DOHH2 (cell line): ENCODE measurements at regions not wholly inside any gene's neighbourhood (a gene's known extent, or its start where the extent isn't known, plus 50 kb on each side); places are given as distances from the start of the nearest gene placed in this dataset.

Experiments used
- EZH2phosphoT487 ChIP-seq: fragments of 200-600 bp; sonication (generic); IDR thresholded peaks from 2 replicates; pipeline ENCODE4 v1.6.1; 2017; ENCODE audit warnings: borderline replicate concordance, mild to moderate bottlenecking, antibody characterized with exemption, low read length, moderate library complexity, mixed read lengths
- TF ChIP-seq, protein P1 (sequence below): fragments of 200-600 bp; sonication (generic); IDR thresholded peaks from one replicate; pipeline ENCODE4 v1.5.1; 2014; ENCODE audit warnings: antibody characterized with exemption, mild to moderate bottlenecking, low read depth, low read length; ENCODE audit not compliant: poor library complexity, severe bottlenecking

DNA sequence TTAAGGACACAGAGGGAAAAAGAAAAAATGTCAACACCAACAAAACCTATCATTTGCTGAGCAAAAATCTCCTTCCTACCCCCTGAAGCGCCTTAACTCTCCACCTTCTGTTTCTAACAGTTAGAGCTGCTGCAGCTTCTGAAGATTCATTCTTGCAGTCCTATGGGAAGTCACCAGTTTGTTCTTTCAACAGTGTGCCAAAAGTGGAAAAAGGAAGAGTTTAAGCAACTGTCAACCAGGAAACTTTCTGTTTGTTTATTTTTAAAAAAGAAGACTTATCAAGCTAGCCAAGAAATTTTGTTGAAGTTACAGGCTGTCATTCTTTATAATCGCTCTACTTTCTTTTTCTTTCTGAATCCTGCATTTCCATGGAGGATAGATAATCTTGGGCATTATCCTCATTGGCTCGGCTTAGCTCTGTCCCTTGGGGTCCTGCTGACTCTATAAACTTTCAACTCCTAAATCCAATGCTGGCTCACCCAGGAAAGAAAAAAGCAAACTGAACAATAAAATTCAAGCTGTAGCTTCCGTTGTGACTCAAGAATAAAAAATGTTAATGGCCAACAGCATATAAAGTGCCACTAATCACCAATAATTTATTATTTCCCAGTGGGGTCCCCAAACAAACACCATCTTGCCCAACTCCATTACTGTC, 172.8 kb upstream of the CITED2 start:
- TF ChIP-seq, protein P1, sequence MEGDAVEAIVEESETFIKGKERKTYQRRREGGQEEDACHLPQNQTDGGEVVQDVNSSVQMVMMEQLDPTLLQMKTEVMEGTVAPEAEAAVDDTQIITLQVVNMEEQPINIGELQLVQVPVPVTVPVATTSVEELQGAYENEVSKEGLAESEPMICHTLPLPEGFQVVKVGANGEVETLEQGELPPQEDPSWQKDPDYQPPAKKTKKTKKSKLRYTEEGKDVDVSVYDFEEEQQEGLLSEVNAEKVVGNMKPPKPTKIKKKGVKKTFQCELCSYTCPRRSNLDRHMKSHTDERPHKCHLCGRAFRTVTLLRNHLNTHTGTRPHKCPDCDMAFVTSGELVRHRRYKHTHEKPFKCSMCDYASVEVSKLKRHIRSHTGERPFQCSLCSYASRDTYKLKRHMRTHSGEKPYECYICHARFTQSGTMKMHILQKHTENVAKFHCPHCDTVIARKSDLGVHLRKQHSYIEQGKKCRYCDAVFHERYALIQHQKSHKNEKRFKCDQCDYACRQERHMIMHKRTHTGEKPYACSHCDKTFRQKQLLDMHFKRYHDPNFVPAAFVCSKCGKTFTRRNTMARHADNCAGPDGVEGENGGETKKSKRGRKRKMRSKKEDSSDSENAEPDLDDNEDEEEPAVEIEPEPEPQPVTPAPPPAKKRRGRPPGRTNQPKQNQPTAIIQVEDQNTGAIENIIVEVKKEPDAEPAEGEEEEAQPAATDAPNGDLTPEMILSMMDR, result no peak
- TF ChIP-seq EZH2phosphoT487, result no peak
